Type B pancreatic cell (in vitro differentiated cells): ENCODE measurements at regions not wholly inside any gene's neighbourhood (a gene's known extent, or its start where the extent isn't known, plus 50 kb on each side); places are given as distances from the start of the nearest gene placed in this dataset.
A peak's percentile ranks its signal among the peaks of the same experiment; 100 is the strongest.

Experiments
- DNase-seq: peaks from one replicate; pipeline ENCODE4 v3.0.0; 2021; ENCODE audit warnings: mixed read lengths; ENCODE audit not compliant: unreplicated experiment; ENCODE audit errors: extremely low spot score
- H3K27ac Mint-ChIP-seq: 2 replicates; pipeline ENCODE4 v1.8.0; 2021; ENCODE audit warnings: mild to moderate bottlenecking, mixed read lengths
- H3K27me3 Mint-ChIP-seq: 2 replicates; pipeline ENCODE4 v1.8.0; 2021; ENCODE audit warnings: mixed read lengths
- H3K36me3 Mint-ChIP-seq: 2 replicates; pipeline ENCODE4 v1.8.0; 2021; ENCODE audit warnings: mixed read lengths
- H3K4me1 Mint-ChIP-seq: one replicate; pipeline ENCODE4 v1.8.0; 2021; ENCODE audit warnings: mixed read lengths; ENCODE audit not compliant: unreplicated experiment
- H3K4me3 Mint-ChIP-seq: 2 replicates; pipeline ENCODE4 v1.8.0; 2021; ENCODE audit warnings: mild to moderate bottlenecking, mixed read lengths
- H3K9me3 Mint-ChIP-seq: 2 replicates; pipeline ENCODE4 v1.8.0; 2021; ENCODE audit warnings: mixed read lengths
- TF ChIP-seq, protein P1 (sequence below): fragments of 200-600 bp; sonication (generic); conservative IDR thresholded peaks from 2 replicates; pipeline ENCODE4 v1.5.0; 2021; ENCODE audit warnings: antibody characterized with exemption, mild to moderate bottlenecking

DNA sequence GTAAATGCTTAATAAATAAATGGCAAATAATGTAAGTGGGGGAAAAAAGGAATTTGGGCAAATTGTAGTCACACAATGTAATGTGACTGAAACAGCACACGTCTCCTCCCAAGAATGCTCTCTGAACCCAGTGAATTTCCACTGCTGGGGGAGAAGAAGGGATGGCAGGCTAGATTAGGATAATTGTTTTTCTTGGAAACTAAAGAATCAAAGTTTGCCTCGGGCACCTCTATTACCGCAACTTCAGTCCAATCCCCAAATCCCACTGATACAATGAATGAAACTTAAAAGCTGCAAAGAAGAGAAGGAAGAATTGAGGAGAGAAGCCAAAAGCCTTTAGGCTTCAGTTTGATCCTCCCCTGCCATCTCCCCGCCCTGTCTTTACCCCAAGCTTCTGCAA, 423.2 kb upstream of the PAPPA start:
- Mint-ChIP-seq H3K4me3 (no peak overlapping the region), H3K36me3 (no peaks in the 10 kb centered on the region), H3K9me3 (peaks cover 6% of the 10 kb centered on the region), H3K27me3 (no peaks in the 10 kb centered on the region), H3K4me1 (peaks cover 20% of the 10 kb centered on the region), H3K27ac (no peak overlapping the region)
- TF ChIP-seq, protein P1, sequence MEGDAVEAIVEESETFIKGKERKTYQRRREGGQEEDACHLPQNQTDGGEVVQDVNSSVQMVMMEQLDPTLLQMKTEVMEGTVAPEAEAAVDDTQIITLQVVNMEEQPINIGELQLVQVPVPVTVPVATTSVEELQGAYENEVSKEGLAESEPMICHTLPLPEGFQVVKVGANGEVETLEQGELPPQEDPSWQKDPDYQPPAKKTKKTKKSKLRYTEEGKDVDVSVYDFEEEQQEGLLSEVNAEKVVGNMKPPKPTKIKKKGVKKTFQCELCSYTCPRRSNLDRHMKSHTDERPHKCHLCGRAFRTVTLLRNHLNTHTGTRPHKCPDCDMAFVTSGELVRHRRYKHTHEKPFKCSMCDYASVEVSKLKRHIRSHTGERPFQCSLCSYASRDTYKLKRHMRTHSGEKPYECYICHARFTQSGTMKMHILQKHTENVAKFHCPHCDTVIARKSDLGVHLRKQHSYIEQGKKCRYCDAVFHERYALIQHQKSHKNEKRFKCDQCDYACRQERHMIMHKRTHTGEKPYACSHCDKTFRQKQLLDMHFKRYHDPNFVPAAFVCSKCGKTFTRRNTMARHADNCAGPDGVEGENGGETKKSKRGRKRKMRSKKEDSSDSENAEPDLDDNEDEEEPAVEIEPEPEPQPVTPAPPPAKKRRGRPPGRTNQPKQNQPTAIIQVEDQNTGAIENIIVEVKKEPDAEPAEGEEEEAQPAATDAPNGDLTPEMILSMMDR = no peak
- no peak for DNase-seq

- no peak overlapping the region for H3K27ac Mint-ChIP-seq
- no peak for DNase-seq
- H3K4me1 Mint-ChIP-seq = peaks cover 20% of the 10 kb centered on the region
- H3K4me3 Mint-ChIP-seq = no peak overlapping the region
- H3K36me3 Mint-ChIP-seq = no peaks in the 10 kb centered on the region
- no peaks in the 10 kb centered on the region for H3K27me3 Mint-ChIP-seq
- TF ChIP-seq, protein P1 = no peak
- peaks cover 6% of the 10 kb centered on the region for H3K9me3 Mint-ChIP-seq
These were observed 422.7 kb upstream of the PAPPA start for GRCh38 chr9:115730845-115731244.

DNA sequence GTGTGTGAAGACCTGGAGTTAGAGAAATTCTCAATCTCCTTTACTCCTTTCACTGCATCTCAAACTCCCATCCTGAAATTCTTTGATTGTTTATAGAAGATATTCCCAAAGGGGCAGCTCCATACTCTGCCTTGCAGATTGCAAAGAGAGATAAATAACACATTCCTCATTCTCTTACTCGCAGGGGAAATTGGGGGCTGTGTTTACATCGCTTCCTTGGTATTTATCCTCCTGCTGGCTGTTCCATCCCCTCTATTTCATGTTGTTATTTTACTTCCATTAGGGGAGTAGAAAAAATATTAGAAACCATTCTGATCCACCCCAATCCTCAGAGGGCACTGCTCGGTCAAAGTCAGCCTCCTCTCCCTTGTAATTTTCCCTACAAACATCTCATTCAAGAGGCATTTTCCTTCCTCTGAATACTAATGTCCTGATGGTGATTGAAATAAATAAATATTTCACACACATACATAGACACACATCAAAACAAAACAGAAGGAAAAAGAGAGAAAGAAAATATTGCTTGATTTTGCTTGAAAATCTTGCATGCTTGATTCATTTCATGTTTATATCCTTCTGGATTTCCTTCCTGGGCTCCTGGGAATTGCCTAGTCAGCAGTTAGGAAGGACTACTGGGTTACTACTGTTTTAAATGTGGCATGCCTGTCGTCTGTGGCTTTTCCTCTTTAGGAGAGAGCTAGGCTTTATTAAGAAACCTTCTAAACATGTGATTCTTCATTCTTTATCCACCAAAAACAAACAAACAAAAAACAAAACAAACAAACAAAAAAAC, 420.1 kb upstream of the PAPPA start:
- Mint-ChIP-seq H3K36me3 (no peaks in the 10 kb centered on the region), H3K27me3 (no peaks in the 10 kb centered on the region), H3K4me3 (peak overlapping the region; percentile 0), H3K9me3 (no peaks in the 10 kb centered on the region), H3K27ac (no peak overlapping the region), H3K4me1 (peaks cover 20% of the 10 kb centered on the region)
- TF ChIP-seq, protein P1 = no peak
- no peak for DNase-seq

GRCh38 chr9:115739096-115739875, 414.3 kb upstream of the PAPPA start:
- no peaks in the 10 kb centered on the region for H3K36me3 Mint-ChIP-seq
- peaks cover 25% of the 10 kb centered on the region for H3K4me1 Mint-ChIP-seq
- no peak overlapping the region for H3K4me3 Mint-ChIP-seq
- H3K27me3 Mint-ChIP-seq = peaks cover 3% of the 10 kb centered on the region
- no peak for DNase-seq
- TF ChIP-seq, protein P1 = no peak
- H3K27ac Mint-ChIP-seq = no peak overlapping the region
- no peaks in the 10 kb centered on the region for H3K9me3 Mint-ChIP-seq

- TF ChIP-seq, protein P1 = no peak
- no peak overlapping the region for H3K27ac Mint-ChIP-seq
- no peaks in the 10 kb centered on the region for H3K9me3 Mint-ChIP-seq
- H3K4me1 Mint-ChIP-seq = peaks cover 21% of the 10 kb centered on the region
- DNase-seq = no peak
- peaks cover 3% of the 10 kb centered on the region for H3K27me3 Mint-ChIP-seq
- H3K36me3 Mint-ChIP-seq = no peaks in the 10 kb centered on the region
- no peak overlapping the region for H3K4me3 Mint-ChIP-seq
These were observed 412.6 kb upstream of the PAPPA start for GRCh38 chr9:115740986-115741385.
